HepG2 (cell line): ENCODE measurements at regions not wholly inside any gene's neighbourhood (a gene's known extent, or its start where the extent isn't known, plus 50 kb on each side); places are given as distances from the start of the nearest gene placed in this dataset.

Experiments used
- ATAC-seq: fragments of 200-7000 bp; cut with Tn5 transposase; 3 replicates; pipeline ENCODE4 v1.9.1; 2020; ENCODE audit warnings: mild to moderate bottlenecking, moderate library complexity
- BruUV-seq: library from RNA; stranded (reverse); fragments of 400-500 nt; replicated peaks from 2 replicates; lab custom pipeline; 2021; lab: Mats Ljungman, UMichigan
- CTCF ChIA-PET: fragments of 300-600 bp; formaldehyde crosslinking; extraction: SDS; loops from one replicate; lab custom pipeline; 2021; ENCODE audit warnings: low total read pairs, inconsistent platforms, low intra/inter-chr PET ratio; lab: Yijun Ruan, JAX
- POLR2A ChIA-PET: fragments of 350-600 bp; sonication (Branson Sonifier 250); formaldehyde crosslinking; loops from one replicate; lab custom pipeline; 2020; ENCODE audit warnings: antibody characterized with exemption, inconsistent platforms; lab: Yijun Ruan, JAX
- DNase-seq: peaks from one replicate; pipeline ENCODE4 v3.0.0-alpha.2; 2015; ENCODE audit warnings: low spot score
- FAIRE-seq: peaks from 3 replicates; lab custom pipeline; 2011; peaks lifted over from hg19 to GRCh38; lab: Jason Lieb, UNC
- H2AFZ ChIP-seq: one replicate; pipeline ENCODE4 v1.6.1; 2011; ENCODE audit warnings: low read length, inconsistent platforms
- H3K27ac ChIP-seq: fragments of 300-600 bp; 3 replicates; pipeline ENCODE4 v1.8.0; 2011; ENCODE audit warnings: mixed run types, mild to moderate bottlenecking, mixed read lengths, low read length, inconsistent platforms; ENCODE audit not compliant: insufficient read depth; ENCODE audit errors: extremely low read length
- H3K27me3 ChIP-seq, 2 experiments: fragments of 200-600 bp in 1 of 2; 2 replicates in 1 of 2; 3 replicates in 1 of 2; pipeline versions ENCODE4 v1.6.0 to v1.8.0; 2011; ENCODE audit warnings: low read length in 2 of 2, mild to moderate bottlenecking in 2 of 2, moderate library complexity in 2 of 2, inconsistent platforms in 1 of 2; ENCODE audit not compliant: insufficient read depth in 2 of 2, control insufficient read depth in 1 of 2
- H3K36me3 ChIP-seq, 2 experiments: fragments of 200-600 bp in 1 of 2; replicated peaks in 1 of 2; 2 replicates in 1 of 2; 3 replicates in 1 of 2; pipeline versions ENCODE4 v1.5.1 to v1.8.0; 2011; ENCODE audit warnings: low read length in 2 of 2, inconsistent platforms in 1 of 2; ENCODE audit not compliant: insufficient read depth in 2 of 2, control insufficient read depth in 1 of 2
- H3K4me1 ChIP-seq: 2 replicates; pipeline ENCODE4 v1.5.1; 2012; ENCODE audit warnings: low read length, inconsistent platforms; ENCODE audit not compliant: insufficient read depth
- H3K4me2 ChIP-seq: 2 replicates; pipeline ENCODE4 v1.6.0; 2011; ENCODE audit warnings: low read depth, low read length, inconsistent platforms
- H3K4me3 ChIP-seq, 3 experiments: fragments of 200-600 bp in 1 of 3; sonication (generic), shearing (Covaris generic) in 1 of 3; replicated peaks in 1 of 3; 2 replicates each; pipeline ENCODE4 v1.5.1; 2011 to 2016; ENCODE audit warnings: low read length in 3 of 3, inconsistent platforms in 2 of 3, low read depth in 2 of 3, mild to moderate bottlenecking in 2 of 3, control low read depth in 1 of 3, mixed read lengths in 1 of 3; ENCODE audit not compliant: insufficient read depth in 1 of 3
- H3K79me2 ChIP-seq: one replicate; pipeline ENCODE4 v1.6.1; 2011; ENCODE audit warnings: low read length, inconsistent platforms; ENCODE audit not compliant: insufficient read depth
- H3K9ac ChIP-seq: 2 replicates; pipeline ENCODE4 v1.6.0; 2011; ENCODE audit warnings: mild to moderate bottlenecking, low read depth, low read length, inconsistent platforms; ENCODE audit not compliant: insufficient read depth
- H3K9me3 ChIP-seq: 2 replicates; pipeline ENCODE4 v1.5.1; 2012; ENCODE audit warnings: mild to moderate bottlenecking, low read length
- H4K20me1 ChIP-seq: 2 replicates; pipeline ENCODE4 v1.6.0; 2011; ENCODE audit warnings: inconsistent platforms, mild to moderate bottlenecking, low read length, moderate library complexity; ENCODE audit not compliant: insufficient read depth
- DMTF1 ChIP-seq: sonication (generic); formaldehyde crosslinking; IDR thresholded peaks from 2 replicates; pipeline ENCODE4 v1.4.0; 2020; ENCODE audit warnings: mild to moderate bottlenecking, missing genetic modification reagents
- HNRNPL ChIP-seq: fragments of 200-400 bp; formaldehyde crosslinking; IDR thresholded peaks from 2 replicates; pipeline ENCODE4 v1.6.1; 2017; ENCODE audit warnings: mild to moderate bottlenecking, low read depth, low read length
- ZNF644 ChIP-seq: IDR thresholded peaks from 2 replicates; pipeline ENCODE4 v1.6.1; 2016; ENCODE audit warnings: low read depth
- ZNF737 ChIP-seq: sonication (generic); formaldehyde crosslinking; IDR thresholded peaks from 2 replicates; pipeline ENCODE4 v1.5.0; 2020; ENCODE audit warnings: missing genetic modification reagents, mild to moderate bottlenecking, borderline replicate concordance
- ZNF776 ChIP-seq: sonication (generic); formaldehyde crosslinking; IDR thresholded peaks from 2 replicates; pipeline ENCODE4 v1.4.0; 2020; ENCODE audit warnings: mild to moderate bottlenecking, missing genetic modification reagents
- ZSCAN21 ChIP-seq: sonication (generic); formaldehyde crosslinking; IDR thresholded peaks from 2 replicates; pipeline ENCODE4 v1.8.0; 2022; ENCODE audit warnings: mild to moderate bottlenecking, missing genetic modification reagents, moderate library complexity, borderline replicate concordance
- WGBS: methylation state at CpG from one replicate; pipeline ENCODE4 v1.1.6; 2017; ENCODE audit warnings: low lambda C conversion rate; 5-methylcytosine and 5-hydroxymethylcytosine counted together
- in situ Hi-C: cut with HindIII; loops from 2 replicates; pipeline ENCODE4 v1.10.0; 2017; ENCODE audit warnings: low pct_unique_long_range_greater_than_20kb; ENCODE audit not compliant: extremely low pct_ligation_motif_present
- intact Hi-C: fragments of 100-400 bp; cut with micrococcal nuclease; formaldehyde crosslinking; loops from one replicate; pipeline ENCODE4 v1.10.0; 2022; ENCODE audit not compliant: unreplicated experiment

GRCh38 chr2:16161085-16161565 is 220.8 kb downstream of the MYCN start (continued):
- TF ChIP-seq ZNF737: no peak

GRCh38 chr2:16160281-16161084 is 220.1 kb downstream of the MYCN start:
- no peak overlapping the region for H3K27ac ChIP-seq
- DNase-seq (no peak), ATAC-seq (no peak), FAIRE-seq (no peak)
- no peaks in the 10 kb centered on the region for H3K4me1 ChIP-seq
- POLR2A ChIA-PET: no interaction called here
- intact Hi-C loops (no loop called here), in situ Hi-C loops (no loop called here)
- BruUV-seq: no TSS peak
- no peak overlapping the region for H2AFZ ChIP-seq
- peaks cover 1 to 2% of the 10 kb centered on the region in 2 experiments; a peak in 2 of 5 replicates for H3K27me3 ChIP-seq
- 4% methylated on average over 6 of the region's 6 CpGs for WGBS
- no peaks in the 10 kb centered on the region for H4K20me1 ChIP-seq
- no peaks in the 10 kb centered on the region for H3K36me3 ChIP-seq
- no peak overlapping the region for H3K4me3 ChIP-seq
- no peaks in the 10 kb centered on the region for H3K9me3 ChIP-seq
- CTCF ChIA-PET: no interaction called here
- TF ChIP-seq DMTF1 (CRISPR knock-in tag) (no peak), HNRNPL (no peak), ZNF644 (CRISPR knock-in tag) (no peak), ZSCAN21 (CRISPR knock-in tag) (no peak), ZNF776 (no peak)
- H3K79me2 ChIP-seq: no peaks in the 10 kb centered on the region
- H3K4me2 ChIP-seq: no peak overlapping the region
- no peak overlapping the region for H3K9ac ChIP-seq
